HG03460 (cell line): ENCODE measurements at regions not wholly inside any gene's neighbourhood (a gene's known extent, or its start where the extent isn't known, plus 50 kb on each side); places are given as distances from the start of the nearest gene placed in this dataset.
"Not testable (repeated sequence)": the region's sequence is repeated elsewhere in the genome, so short reads cannot be mapped to it uniquely, and the experiment has no call there.

Experiments used
- ATAC-seq: cut with Tn5 transposase; IDR thresholded peaks from one replicate; pipeline ENCODE4 v1.9.1; 2021; ENCODE audit not compliant: unreplicated experiment

GRCh38 chr2:57126410-57126809, 920.2 kb upstream of the VRK2 start:
- no peak for ATAC-seq

- ATAC-seq, result no peak
These were observed 907.4 kb upstream of the VRK2 start for GRCh38 chr2:57139179-57139578.

GRCh38 chr2:57141269-57141668, 905.3 kb upstream of the VRK2 start:
- peak; percentile 62 for ATAC-seq

GRCh38 chr2:57146951-57147350, 899.7 kb upstream of the VRK2 start:
- ATAC-seq, result no peak

GRCh38 chr2:57156231-57156924, 890.2 kb upstream of the VRK2 start:
- no peak for ATAC-seq

GRCh38 chr2:57160976-57161375, 885.6 kb upstream of the VRK2 start:
- ATAC-seq, result no peak

GRCh38 chr2:57177176-57177575, 869.4 kb upstream of the VRK2 start:
- ATAC-seq, result no peak

GRCh38 chr2:57180042-57180567, 866.5 kb upstream of the VRK2 start:
- no peak for ATAC-seq

GRCh38 chr2:57180678-57181077, 865.9 kb upstream of the VRK2 start:
- ATAC-seq, result no peak

GRCh38 chr2:57181315-57182038, 865.1 kb upstream of the VRK2 start:
- no peak for ATAC-seq

- no peak for ATAC-seq
These were observed 863.7 kb upstream of the VRK2 start for GRCh38 chr2:57182916-57183315.

GRCh38 chr2:57185568-57185967, 861.0 kb upstream of the VRK2 start:
- ATAC-seq, result no peak

GRCh38 chr2:57190007-57190406, 856.6 kb upstream of the VRK2 start:
- ATAC-seq, result no peak

GRCh38 chr2:57199663-57200062, 846.9 kb upstream of the VRK2 start:
- no peak for ATAC-seq

- no peak for ATAC-seq
These were observed 842.2 kb upstream of the VRK2 start for GRCh38 chr2:57204364-57204763.

- no peak for ATAC-seq
These were observed 841.4 kb upstream of the VRK2 start for GRCh38 chr2:57205241-57205640.

- no peak for ATAC-seq
These were observed 839.4 kb upstream of the VRK2 start for GRCh38 chr2:57207191-57207590.

- no peak for ATAC-seq
These were observed 836.8 kb upstream of the VRK2 start for GRCh38 chr2:57209799-57210198.

GRCh38 chr2:57210855-57211254, 835.8 kb upstream of the VRK2 start:
- ATAC-seq, result no peak

GRCh38 chr2:57217013-57217412, 829.6 kb upstream of the VRK2 start:
- ATAC-seq, result no peak

GRCh38 chr2:57218206-57218605, 828.4 kb upstream of the VRK2 start:
- no peak for ATAC-seq

- not testable (repeated sequence) for ATAC-seq
These were observed 816.9 kb upstream of the VRK2 start for GRCh38 chr2:57229706-57230105.
